MM.1S (cell line): ENCODE measurements at regions not wholly inside any gene's neighbourhood (a gene's known extent, or its start where the extent isn't known, plus 50 kb on each side); places are given as distances from the start of the nearest gene placed in this dataset.

ENCODE experiments used
- DNase-seq: peaks from one replicate; pipeline ENCODE4 v3.0.0-alpha.2; 2015
- H2AFZ ChIP-seq: fragments of 300-600 bp; sonication (generic); 2 replicates; pipeline ENCODE4 v1.6.0; 2016; ENCODE audit warnings: antibody characterized with exemption, low read length
- H3F3A ChIP-seq: fragments of 300-600 bp; sonication (generic); 2 replicates; pipeline ENCODE4 v1.6.1; 2016; ENCODE audit warnings: mild to moderate bottlenecking, antibody characterized with exemption, low read length, moderate library complexity, mixed read lengths; ENCODE audit not compliant: insufficient read depth
- H3K27ac ChIP-seq: fragments of 300-600 bp; sonication (generic); 2 replicates; pipeline ENCODE4 v1.5.1; 2016; ENCODE audit warnings: mild to moderate bottlenecking, low read length
- H3K27me3 ChIP-seq: fragments of 300-600 bp; sonication (generic); replicated peaks from 2 replicates; pipeline ENCODE4 v1.6.0; 2016; ENCODE audit warnings: low read length; ENCODE audit not compliant: insufficient read depth
- H3K36me3 ChIP-seq: fragments of 300-600 bp; sonication (generic); replicated peaks from 2 replicates; pipeline ENCODE4 v1.6.1; 2016; ENCODE audit warnings: mild to moderate bottlenecking, low read length, mixed read lengths; ENCODE audit not compliant: insufficient read depth
- H3K4me1 ChIP-seq: fragments of 300-600 bp; sonication (generic); 2 replicates; pipeline ENCODE4 v1.6.1; 2016; ENCODE audit warnings: low read length, mixed read lengths
- H3K4me2 ChIP-seq: fragments of 300-600 bp; sonication (generic); 2 replicates; pipeline ENCODE4 v1.6.0; 2016; ENCODE audit warnings: low read depth, low read length
- H3K4me3 ChIP-seq: fragments of 300-600 bp; sonication (generic); 2 replicates; pipeline ENCODE4 v1.5.1; 2016; ENCODE audit warnings: low read length, mixed read lengths
- H3K79me2 ChIP-seq: fragments of 300-600 bp; sonication (generic); 2 replicates; pipeline ENCODE4 v1.6.1; 2016; ENCODE audit warnings: mixed run types, low read length, mixed read lengths
- H3K9ac ChIP-seq: fragments of 300-600 bp; sonication (generic); 2 replicates; pipeline ENCODE4 v1.6.1; 2016; ENCODE audit warnings: low read length, mixed read lengths
- H3K9me2 ChIP-seq: fragments of 300-600 bp; sonication (generic); replicated peaks from 2 replicates; pipeline ENCODE4 v1.6.1; 2016; ENCODE audit warnings: mild to moderate bottlenecking, low read length, mixed read lengths; ENCODE audit not compliant: insufficient read depth
- H3K9me3 ChIP-seq: fragments of 300-600 bp; sonication (generic); replicated peaks from 2 replicates; pipeline ENCODE4 v1.6.1; 2016; ENCODE audit warnings: mild to moderate bottlenecking, low read length, mixed read lengths; ENCODE audit not compliant: insufficient read depth
- H4K20me1 ChIP-seq: fragments of 300-600 bp; sonication (generic); 2 replicates; pipeline ENCODE4 v1.6.1; 2016; ENCODE audit warnings: mild to moderate bottlenecking, low read length, moderate library complexity, mixed read lengths; ENCODE audit not compliant: insufficient read depth
- CTCF ChIP-seq: fragments of 300-600 bp; sonication (generic); IDR thresholded peaks from 2 replicates; pipeline ENCODE4 v1.5.1; 2016; ENCODE audit warnings: antibody characterized with exemption, low read length, mixed read lengths
- EZH2 ChIP-seq: fragments of 300-600 bp; sonication (generic); optimal IDR thresholded peaks from 2 replicates; pipeline ENCODE3; 2017; ENCODE audit warnings: low read depth, mild to moderate bottlenecking, antibody characterized with exemption, low read length, mixed read lengths
- EZH2phosphoT487 ChIP-seq: fragments of 300-600 bp; sonication (generic); IDR thresholded peaks from 2 replicates; pipeline ENCODE4 v1.6.1; 2018; ENCODE audit warnings: antibody characterized with exemption, low read length

- Histone ChIP-seq H3K9me3 (no peaks in the 10 kb centered on the region), H3F3A (no peaks in the 10 kb centered on the region), H3K36me3 (no peaks in the 10 kb centered on the region), H3K9me2 (no peaks in the 10 kb centered on the region), H3K27me3 (no peaks in the 10 kb centered on the region), H3K79me2 (no peaks in the 10 kb centered on the region), H4K20me1 (no peaks in the 10 kb centered on the region; the same call in 1 of the 2 replicates), H3K4me3 (no peak overlapping the region), H3K4me1 (no peaks in the 10 kb centered on the region), H3K9ac (no peak overlapping the region), H3K27ac (no peak overlapping the region), H3K4me2 (no peak overlapping the region), H2AFZ (no peak overlapping the region)
- TF ChIP-seq EZH2phosphoT487 (no peak), CTCF (no peak), EZH2 (no peak)
- DNase-seq: no peak
Observed at GRCh38 chr6:23269436-23269835, 700.1 kb downstream of the HDGFL1 start.

GRCh38 chr6:23272536-23272935 lies 703.2 kb downstream of the HDGFL1 start:
- H3K27me3 ChIP-seq: no peaks in the 10 kb centered on the region
- H3K36me3 ChIP-seq: no peaks in the 10 kb centered on the region
- no peak overlapping the region for H3K27ac ChIP-seq
- no peak overlapping the region for H3K4me3 ChIP-seq
- no peaks in the 10 kb centered on the region for H3K9me2 ChIP-seq
- no peaks in the 10 kb centered on the region for H3F3A ChIP-seq
- no peaks in the 10 kb centered on the region for H3K9me3 ChIP-seq
- H3K9ac ChIP-seq: no peak overlapping the region
- no peaks in the 10 kb centered on the region for H3K79me2 ChIP-seq
- H4K20me1 ChIP-seq: no peaks in the 10 kb centered on the region; the same call in 1 of the 2 replicates
- H3K4me1 ChIP-seq: no peaks in the 10 kb centered on the region
- no peak for TF ChIP-seq EZH2phosphoT487
- TF ChIP-seq EZH2: no peak
- no peak overlapping the region for H3K4me2 ChIP-seq
- DNase-seq: no peak
- H2AFZ ChIP-seq: no peak overlapping the region

DNA sequence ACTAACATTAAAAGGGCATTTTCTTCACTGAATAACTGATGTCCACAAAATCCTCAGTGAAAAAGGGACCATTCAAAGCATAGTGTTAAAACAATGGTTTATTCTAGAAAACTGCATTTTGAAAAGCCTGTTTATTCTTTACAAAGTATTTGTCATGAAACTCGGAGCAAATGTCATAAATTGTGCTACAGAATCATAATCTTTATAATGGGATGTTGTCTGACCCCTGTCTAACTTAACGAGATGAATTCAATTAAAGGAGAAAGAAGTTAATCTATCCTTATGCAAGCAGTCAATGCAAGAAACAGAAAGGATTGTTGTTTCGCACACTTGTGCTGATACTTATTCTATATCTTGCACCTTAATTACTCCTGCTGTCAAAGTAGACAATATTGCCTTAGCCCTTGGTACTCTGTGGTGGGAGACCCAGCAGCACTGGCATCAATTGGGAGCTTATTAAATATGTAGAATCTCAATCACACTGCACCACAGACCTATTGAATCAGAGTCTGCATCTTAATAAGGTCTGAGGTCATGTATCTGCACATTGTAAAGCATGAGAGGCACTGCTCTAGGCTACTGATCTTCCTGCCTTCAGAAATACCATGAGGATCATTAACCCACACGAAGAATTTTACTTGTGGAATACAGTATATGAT lies 708.3 kb downstream of the HDGFL1 start:
- Histone ChIP-seq H4K20me1 (no peaks in the 10 kb centered on the region), H3K9me3 (no peaks in the 10 kb centered on the region), H3K27me3 (no peaks in the 10 kb centered on the region), H2AFZ (no peak overlapping the region), H3K9ac (no peak overlapping the region), H3K36me3 (no peaks in the 10 kb centered on the region), H3K4me3 (no peak overlapping the region), H3K4me1 (no peaks in the 10 kb centered on the region), H3K27ac (no peak overlapping the region), H3K79me2 (no peaks in the 10 kb centered on the region), H3K4me2 (no peak overlapping the region), H3F3A (no peaks in the 10 kb centered on the region), H3K9me2 (no peaks in the 10 kb centered on the region)
- no peak for TF ChIP-seq CTCF
- no peak for DNase-seq

GRCh38 chr6:23278180-23278532 lies 708.8 kb downstream of the HDGFL1 start:
- Histone ChIP-seq H3K27me3 (no peaks in the 10 kb centered on the region), H3K36me3 (no peaks in the 10 kb centered on the region), H3K9ac (no peak overlapping the region), H3K4me1 (no peaks in the 10 kb centered on the region), H3K4me3 (no peak overlapping the region), H3K4me2 (no peak overlapping the region), H3F3A (no peaks in the 10 kb centered on the region), H3K27ac (no peak overlapping the region), H4K20me1 (no peaks in the 10 kb centered on the region), H2AFZ (no peak overlapping the region), H3K9me2 (no peaks in the 10 kb centered on the region), H3K79me2 (no peaks in the 10 kb centered on the region), H3K9me3 (no peaks in the 10 kb centered on the region)
- DNase-seq: no peak
- no peak for TF ChIP-seq EZH2phosphoT487
- no peak for TF ChIP-seq EZH2
- TF ChIP-seq CTCF: no peak
